ENCODE measurements at regions not wholly inside any gene's neighbourhood (a gene's known extent, or its start where the extent isn't known, plus 50 kb on each side); places are given as distances from the start of the nearest gene placed in this dataset.
"Not testable (repeated sequence)": the region's sequence is repeated elsewhere in the genome, so short reads cannot be mapped to it uniquely, and the experiment has no call there.

DNA sequence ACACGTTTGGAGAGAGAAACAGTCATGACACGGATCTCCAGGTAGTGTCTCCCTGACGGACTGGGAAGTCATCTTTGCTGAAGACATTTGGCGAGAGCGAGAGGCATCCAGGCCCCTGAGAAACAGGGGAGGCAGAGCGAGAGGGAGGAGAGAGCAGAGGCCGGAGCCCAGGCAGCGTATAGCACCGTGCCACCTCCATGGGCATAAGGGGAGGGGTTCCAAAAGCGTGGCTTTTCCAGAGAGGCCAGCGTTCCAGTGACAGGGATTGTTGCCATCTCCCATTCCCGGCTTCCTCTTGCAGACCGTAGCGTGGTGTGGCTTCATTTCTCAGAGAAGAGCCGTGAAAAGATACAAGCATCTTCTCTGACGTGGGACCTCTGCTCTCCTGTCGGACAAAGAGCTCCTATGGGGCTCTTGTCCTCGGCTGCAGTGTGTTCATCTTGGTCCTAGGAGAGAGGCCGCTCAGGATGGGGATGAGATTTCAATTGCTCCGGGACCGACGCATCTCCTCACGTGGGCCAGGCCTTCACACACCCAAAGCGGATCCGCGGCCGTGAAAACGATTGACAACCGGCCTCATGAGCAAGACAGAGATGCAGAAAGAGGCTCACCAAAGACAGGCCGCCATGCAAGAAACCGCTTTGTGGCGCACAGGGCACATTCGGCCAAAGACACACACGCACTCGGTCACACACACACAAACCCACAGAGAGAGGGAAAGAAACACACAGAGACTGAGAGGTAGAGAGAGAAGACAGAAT lies 170.5 kb upstream of the ZNF337 start:
- not testable (repeated sequence) for H3K27me3 ChIP-seq (ENCODE audit: insufficient read depth, low read length); H3K4ac ChIP-seq (ENCODE audit: low read depth, low read length); H3K79me2 ChIP-seq (ENCODE audit: control insufficient read depth, insufficient read depth, low read length, poor library complexity); H2BK120ac ChIP-seq (ENCODE audit: insufficient read depth, low read length, poor library complexity); H3K27ac ChIP-seq (ENCODE audit: low read depth, low read length); H3K23ac ChIP-seq (ENCODE audit: low read length); DNase-seq; H3K4me3 ChIP-seq (ENCODE audit: low read depth, low read length); H3K36me3 ChIP-seq (ENCODE audit: control insufficient read depth in 1 of 2, insufficient read depth in 2 of 2, low read length in 2 of 2); H2BK12ac ChIP-seq (ENCODE audit: low read length); H4K8ac ChIP-seq (ENCODE audit: low read depth, low read length); H3K4me1 ChIP-seq (ENCODE audit: control insufficient read depth in 1 of 2, insufficient read depth in 2 of 2, low read length in 2 of 2); H2BK5ac ChIP-seq (ENCODE audit: low read depth, low read length, poor library complexity); H3K14ac ChIP-seq (ENCODE audit: low read length); H2AFZ ChIP-seq (ENCODE audit: insufficient read depth, low read length, poor library complexity); H3K9me3 ChIP-seq (ENCODE audit: insufficient read depth, low read depth, low read length); H2AK5ac ChIP-seq (ENCODE audit: low read length); H3K18ac ChIP-seq (ENCODE audit: low read length); H4K91ac ChIP-seq (ENCODE audit: low read depth, low read length); H3K79me1 ChIP-seq (ENCODE audit: low read length); H3K9ac ChIP-seq (ENCODE audit: low read length); H4K12ac ChIP-seq (ENCODE audit: low read depth, low read length); H3K4me2 ChIP-seq (ENCODE audit: low read length)
- WGBS (ENCODE audit: extremely low coverage, insufficient coverage, insufficient read length) = no CpG with 5 or more reads among the region's 35 CpGs

GRCh38 chr20:25865715-25866656 lies 169.3 kb upstream of the ZNF337 start:
- no peak overlapping the region for H4K8ac ChIP-seq (ENCODE audit: low read depth, low read length)
- H2AFZ ChIP-seq (ENCODE audit: insufficient read depth, low read length, poor library complexity) = no peak overlapping the region
- no peaks in the 10 kb centered on the region for H3K27me3 ChIP-seq (ENCODE audit: insufficient read depth, low read length)
- no peak overlapping the region for H4K91ac ChIP-seq (ENCODE audit: low read depth, low read length)
- no peak overlapping the region for H3K14ac ChIP-seq (ENCODE audit: low read length)
- H2AK5ac ChIP-seq (ENCODE audit: low read length) = no peak overlapping the region
- no peak overlapping the region for H2BK12ac ChIP-seq (ENCODE audit: low read length)
- H3K4me2 ChIP-seq (ENCODE audit: low read length) = peak overlapping the region; percentile 69
- H2BK5ac ChIP-seq (ENCODE audit: low read depth, low read length, poor library complexity) = no peak overlapping the region
- no peaks in the 10 kb centered on the region for H3K79me1 ChIP-seq (ENCODE audit: low read length)
- H3K4me3 ChIP-seq (ENCODE audit: low read depth, low read length) = no peak overlapping the region
- H3K36me3 ChIP-seq (ENCODE audit: control insufficient read depth in 1 of 2, insufficient read depth in 2 of 2, low read length in 2 of 2) = no peaks in the 10 kb centered on the region
- H3K79me2 ChIP-seq (ENCODE audit: control insufficient read depth, insufficient read depth, low read length, poor library complexity) = no peaks in the 10 kb centered on the region
- no peak overlapping the region for H2BK120ac ChIP-seq (ENCODE audit: insufficient read depth, low read length, poor library complexity)
- H3K27ac ChIP-seq (ENCODE audit: low read depth, low read length) = no peak overlapping the region
- DNase-seq = peak; percentile 67 to 84
- no peak overlapping the region for H3K9ac ChIP-seq (ENCODE audit: low read length)
- H3K23ac ChIP-seq (ENCODE audit: low read length) = no peak overlapping the region
- no peak overlapping the region for H4K12ac ChIP-seq (ENCODE audit: low read depth, low read length)
- no CpG with 5 or more reads among the region's 43 CpGs for WGBS (ENCODE audit: extremely low coverage, insufficient coverage, insufficient read length)
- no peak overlapping the region for H3K18ac ChIP-seq (ENCODE audit: low read length)
- H3K4ac ChIP-seq (ENCODE audit: low read depth, low read length) = no peak overlapping the region
- peaks cover 10 to 11% of the 10 kb centered on the region in 2 experiments for H3K4me1 ChIP-seq (ENCODE audit: control insufficient read depth in 1 of 2, insufficient read depth in 2 of 2, low read length in 2 of 2)
- H3K9me3 ChIP-seq (ENCODE audit: insufficient read depth, low read depth, low read length) = peaks cover 9% of the 10 kb centered on the region

- H3K14ac ChIP-seq (ENCODE audit: low read length); H3K4ac ChIP-seq (ENCODE audit: low read depth, low read length); DNase-seq; H3K79me1 ChIP-seq (ENCODE audit: low read length); H3K23ac ChIP-seq (ENCODE audit: low read length); H2AFZ ChIP-seq (ENCODE audit: insufficient read depth, low read length, poor library complexity); H3K27ac ChIP-seq (ENCODE audit: low read depth, low read length); H3K36me3 ChIP-seq (ENCODE audit: control insufficient read depth in 1 of 2, insufficient read depth in 2 of 2, low read length in 2 of 2); H2BK5ac ChIP-seq (ENCODE audit: low read depth, low read length, poor library complexity); H4K8ac ChIP-seq (ENCODE audit: low read depth, low read length); H4K12ac ChIP-seq (ENCODE audit: low read depth, low read length); H3K79me2 ChIP-seq (ENCODE audit: control insufficient read depth, insufficient read depth, low read length, poor library complexity); H4K91ac ChIP-seq (ENCODE audit: low read depth, low read length); H3K18ac ChIP-seq (ENCODE audit: low read length); H3K9ac ChIP-seq (ENCODE audit: low read length); H2BK12ac ChIP-seq (ENCODE audit: low read length); H3K4me3 ChIP-seq (ENCODE audit: low read depth, low read length); H2BK120ac ChIP-seq (ENCODE audit: insufficient read depth, low read length, poor library complexity); H3K27me3 ChIP-seq (ENCODE audit: insufficient read depth, low read length); H2AK5ac ChIP-seq (ENCODE audit: low read length): not testable (repeated sequence)
- no CpG with 5 or more reads among the region's 30 CpGs for WGBS (ENCODE audit: extremely low coverage, insufficient coverage, insufficient read length)
- peaks cover 10% of the 10 kb centered on the region for H3K9me3 ChIP-seq (ENCODE audit: insufficient read depth, low read depth, low read length)
- peak overlapping the region; percentile 69 for H3K4me2 ChIP-seq (ENCODE audit: low read length)
- H3K4me1 ChIP-seq (ENCODE audit: control insufficient read depth in 1 of 2, insufficient read depth in 2 of 2, low read length in 2 of 2) = peaks cover 10 to 11% of the 10 kb centered on the region in 2 experiments
These were observed 168.5 kb upstream of the ZNF337 start for GRCh38 chr20:25864963-25865714.

DNA sequence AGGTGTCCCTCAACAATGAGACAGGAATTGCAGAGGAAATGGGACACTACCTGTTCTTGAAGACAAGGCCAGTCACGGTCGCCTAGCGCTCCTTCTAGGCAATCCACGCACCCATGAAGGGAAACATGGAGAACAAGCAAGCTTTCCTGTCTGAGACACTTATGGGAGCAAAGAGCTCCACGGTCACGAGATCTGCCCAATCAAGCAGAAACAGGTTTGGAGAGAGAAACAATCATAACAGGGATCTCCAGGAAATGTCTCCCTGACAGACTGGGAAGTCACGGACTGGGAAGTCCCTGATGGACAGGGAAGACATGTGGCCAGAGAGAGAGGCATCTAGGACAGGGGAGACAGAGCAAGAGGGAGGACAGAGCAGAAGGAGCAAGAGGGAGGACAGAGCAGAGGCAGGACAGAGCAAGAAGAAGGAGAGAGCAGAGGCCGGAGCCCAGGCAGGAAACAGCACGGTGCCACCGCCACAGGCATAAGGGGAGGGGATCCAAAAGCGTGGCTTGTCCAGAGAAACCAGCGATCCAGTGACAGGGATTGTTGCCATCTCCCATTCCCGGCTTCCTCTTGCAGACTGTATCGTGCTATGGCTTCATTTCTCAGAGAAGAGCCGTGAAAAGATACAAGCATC lies 167.8 kb upstream of the ZNF337 start:
- H3K79me2 ChIP-seq (ENCODE audit: control insufficient read depth, insufficient read depth, low read length, poor library complexity) = no peaks in the 10 kb centered on the region
- no peak overlapping the region for H4K91ac ChIP-seq (ENCODE audit: low read depth, low read length)
- H3K9me3 ChIP-seq (ENCODE audit: insufficient read depth, low read depth, low read length) = peaks cover 9% of the 10 kb centered on the region
- H4K8ac ChIP-seq (ENCODE audit: low read depth, low read length) = no peak overlapping the region
- H3K4me2 ChIP-seq (ENCODE audit: low read length) = no peak overlapping the region
- H2AFZ ChIP-seq (ENCODE audit: insufficient read depth, low read length, poor library complexity) = no peak overlapping the region
- no peak overlapping the region for H2AK5ac ChIP-seq (ENCODE audit: low read length)
- no CpG with 5 or more reads among the region's 15 CpGs for WGBS (ENCODE audit: extremely low coverage, insufficient coverage, insufficient read length)
- H2BK5ac ChIP-seq (ENCODE audit: low read depth, low read length, poor library complexity) = no peak overlapping the region
- peaks cover 11 to 12% of the 10 kb centered on the region in 2 experiments for H3K4me1 ChIP-seq (ENCODE audit: control insufficient read depth in 1 of 2, insufficient read depth in 2 of 2, low read length in 2 of 2)
- H4K12ac ChIP-seq (ENCODE audit: low read depth, low read length) = no peak overlapping the region
- no peak overlapping the region for H3K27ac ChIP-seq (ENCODE audit: low read depth, low read length)
- no peak overlapping the region for H3K4ac ChIP-seq (ENCODE audit: low read depth, low read length)
- H3K79me1 ChIP-seq (ENCODE audit: low read length) = no peaks in the 10 kb centered on the region
- no peak overlapping the region for H2BK12ac ChIP-seq (ENCODE audit: low read length)
- H3K27me3 ChIP-seq (ENCODE audit: insufficient read depth, low read length) = no peaks in the 10 kb centered on the region
- no peak for DNase-seq
- no peak overlapping the region for H3K9ac ChIP-seq (ENCODE audit: low read length)
- no peak overlapping the region for H3K18ac ChIP-seq (ENCODE audit: low read length)
- no peaks in the 10 kb centered on the region for H3K36me3 ChIP-seq (ENCODE audit: control insufficient read depth in 1 of 2, insufficient read depth in 2 of 2, low read length in 2 of 2)
- H2BK120ac ChIP-seq (ENCODE audit: insufficient read depth, low read length, poor library complexity) = no peak overlapping the region
- H3K23ac ChIP-seq (ENCODE audit: low read length) = no peak overlapping the region
- H3K14ac ChIP-seq (ENCODE audit: low read length) = no peak overlapping the region
- H3K4me3 ChIP-seq (ENCODE audit: low read depth, low read length) = no peak overlapping the region
